ENCODE measurements at regions not wholly inside any gene's neighbourhood (a gene's known extent, or its start where the extent isn't known, plus 50 kb on each side); places are given as distances from the start of the nearest gene placed in this dataset.

GRCh38 chr5:44727100-44727499 lies 81.6 kb upstream of the MRPS30 start:
- H3K4me1 ChIP-seq (ENCODE audit: control insufficient read depth in 2 of 2, insufficient read depth in 2 of 2, low read length in 2 of 2), result no peaks in the 10 kb centered on the region
- H3K4me3 Mint-ChIP-seq, result no peak overlapping the region
- no peaks in the 10 kb centered on the region for H4K20me1 ChIP-seq (ENCODE audit: control insufficient read depth, insufficient read depth, low read length, poor library complexity, severe bottlenecking)
- WGBS (ENCODE audit: insufficient coverage), result no CpG with 5 or more reads among the region's 1 CpG
- no peak overlapping the region for H3K4me2 ChIP-seq (replicated peaks; ENCODE audit: low read depth, low read length, poor library complexity, severe bottlenecking)
- no peaks in the 10 kb centered on the region for H3K27me3 Mint-ChIP-seq
- H3K4me3 ChIP-seq (ENCODE audit: control extremely low read depth in 1 of 5, extremely low read depth in 1 of 5, insufficient read depth in 1 of 5, low read depth in 2 of 5, low read length in 4 of 5), result no peak overlapping the region
- no peaks in the 10 kb centered on the region for H3K36me3 ChIP-seq (replicated peaks in 1 of 2; ENCODE audit: control extremely low read depth in 1 of 2, control insufficient read depth in 1 of 2, extremely low read depth in 1 of 2, insufficient read depth in 2 of 2, low read length in 1 of 2)
- TF ChIP-seq, protein P1, sequence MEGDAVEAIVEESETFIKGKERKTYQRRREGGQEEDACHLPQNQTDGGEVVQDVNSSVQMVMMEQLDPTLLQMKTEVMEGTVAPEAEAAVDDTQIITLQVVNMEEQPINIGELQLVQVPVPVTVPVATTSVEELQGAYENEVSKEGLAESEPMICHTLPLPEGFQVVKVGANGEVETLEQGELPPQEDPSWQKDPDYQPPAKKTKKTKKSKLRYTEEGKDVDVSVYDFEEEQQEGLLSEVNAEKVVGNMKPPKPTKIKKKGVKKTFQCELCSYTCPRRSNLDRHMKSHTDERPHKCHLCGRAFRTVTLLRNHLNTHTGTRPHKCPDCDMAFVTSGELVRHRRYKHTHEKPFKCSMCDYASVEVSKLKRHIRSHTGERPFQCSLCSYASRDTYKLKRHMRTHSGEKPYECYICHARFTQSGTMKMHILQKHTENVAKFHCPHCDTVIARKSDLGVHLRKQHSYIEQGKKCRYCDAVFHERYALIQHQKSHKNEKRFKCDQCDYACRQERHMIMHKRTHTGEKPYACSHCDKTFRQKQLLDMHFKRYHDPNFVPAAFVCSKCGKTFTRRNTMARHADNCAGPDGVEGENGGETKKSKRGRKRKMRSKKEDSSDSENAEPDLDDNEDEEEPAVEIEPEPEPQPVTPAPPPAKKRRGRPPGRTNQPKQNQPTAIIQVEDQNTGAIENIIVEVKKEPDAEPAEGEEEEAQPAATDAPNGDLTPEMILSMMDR (IDR thresholded peaks at IDR 0.05), result no peak
- TF ChIP-seq EZH2 (IDR thresholded peaks at IDR 0.05; ENCODE audit: borderline replicate concordance, insufficient read depth, low read depth, low read length, poor library complexity, severe bottlenecking), result no peak
- no peak for DNase-seq
- POLR2A ChIA-PET, result no interaction called here
- H3K9me3 ChIP-seq (ENCODE audit: control extremely low read depth in 1 of 3, control insufficient read depth in 2 of 3, insufficient read depth in 1 of 3, low read length in 2 of 3), result no peaks in the 10 kb centered on the region
- no peak overlapping the region for H2AFZ ChIP-seq (ENCODE audit: insufficient read depth, low read depth, low read length, poor library complexity, severe bottlenecking)
- ATAC-seq (ENCODE audit: low read depth), result no peak
- H3K27ac ChIP-seq (ENCODE audit: low read length in 2 of 2), result no peak overlapping the region
- H3K79me2 ChIP-seq (ENCODE audit: control insufficient read depth, insufficient read depth, low read length), result no peaks in the 10 kb centered on the region
- H3K4me1 Mint-ChIP-seq, result no peaks in the 10 kb centered on the region
- no peak overlapping the region for H3K27ac Mint-ChIP-seq
- H3K9ac ChIP-seq (ENCODE audit: low read length), result no peak overlapping the region
- CTCF ChIA-PET, result no interaction called here
- intact Hi-C loops (cut with micrococcal nuclease), result no loop called here
- peaks cover 1% of the 10 kb centered on the region for H3K9me3 Mint-ChIP-seq (ENCODE audit: insufficient read depth)
- no peaks in the 10 kb centered on the region for H3K27me3 ChIP-seq (replicated peaks in 1 of 4; ENCODE audit: control extremely low read depth in 1 of 4, control insufficient read depth in 3 of 4, insufficient read depth in 4 of 4, low read length in 3 of 4)

GRCh38 chr5:44719856-44720255 lies 88.9 kb upstream of the MRPS30 start:
- no peaks in the 10 kb centered on the region for H3K27me3 Mint-ChIP-seq
- H3K9me3 ChIP-seq (ENCODE audit: control extremely low read depth in 1 of 3, control insufficient read depth in 2 of 3, insufficient read depth in 1 of 3, low read length in 2 of 3), result no peaks in the 10 kb centered on the region
- no peak overlapping the region for H3K4me3 ChIP-seq (ENCODE audit: control extremely low read depth in 1 of 5, extremely low read depth in 1 of 5, insufficient read depth in 1 of 5, low read depth in 2 of 5, low read length in 4 of 5)
- no peak overlapping the region for H3K9ac ChIP-seq (ENCODE audit: low read length)
- H3K36me3 ChIP-seq (replicated peaks in 1 of 2; ENCODE audit: control extremely low read depth in 1 of 2, control insufficient read depth in 1 of 2, extremely low read depth in 1 of 2, insufficient read depth in 2 of 2, low read length in 1 of 2), result no peaks in the 10 kb centered on the region
- TF ChIP-seq, protein P1 (IDR thresholded peaks at IDR 0.05), result no peak
- TF ChIP-seq EZH2 (IDR thresholded peaks at IDR 0.05; ENCODE audit: borderline replicate concordance, insufficient read depth, low read depth, low read length, poor library complexity, severe bottlenecking), result no peak
- no peak overlapping the region for H3K4me2 ChIP-seq (replicated peaks; ENCODE audit: low read depth, low read length, poor library complexity, severe bottlenecking)
- no peaks in the 10 kb centered on the region for H3K4me1 ChIP-seq (ENCODE audit: control insufficient read depth in 2 of 2, insufficient read depth in 2 of 2, low read length in 2 of 2)
- WGBS (ENCODE audit: insufficient coverage), result 36% methylated on average over 2 of the region's 2 CpGs
- no peak for DNase-seq
- H3K9me3 Mint-ChIP-seq (ENCODE audit: insufficient read depth), result no peaks in the 10 kb centered on the region
- intact Hi-C loops (cut with micrococcal nuclease), result no loop called here
- H2AFZ ChIP-seq (ENCODE audit: insufficient read depth, low read depth, low read length, poor library complexity, severe bottlenecking), result no peak overlapping the region
- no peaks in the 10 kb centered on the region for H3K4me1 Mint-ChIP-seq
- H3K4me3 Mint-ChIP-seq, result no peak overlapping the region
- ChIA-PET POLR2A (no interaction called here), CTCF (no interaction called here)
- no peaks in the 10 kb centered on the region for H3K79me2 ChIP-seq (ENCODE audit: control insufficient read depth, insufficient read depth, low read length)
- H4K20me1 ChIP-seq (ENCODE audit: control insufficient read depth, insufficient read depth, low read length, poor library complexity, severe bottlenecking), result no peaks in the 10 kb centered on the region
- H3K27me3 ChIP-seq (replicated peaks in 1 of 4; ENCODE audit: control extremely low read depth in 1 of 4, control insufficient read depth in 3 of 4, insufficient read depth in 4 of 4, low read length in 3 of 4), result no peaks in the 10 kb centered on the region
- ATAC-seq (ENCODE audit: low read depth), result no peak
- no peak overlapping the region for H3K27ac ChIP-seq (ENCODE audit: low read length in 2 of 2)
- no peak overlapping the region for H3K27ac Mint-ChIP-seq
